Epithelial cell of proximal tubule (primary cell): ENCODE measurements at regions not wholly inside any gene's neighbourhood (a gene's known extent, or its start where the extent isn't known, plus 50 kb on each side); places are given as distances from the start of the nearest gene placed in this dataset.

Source experiments
- DNase-seq: peaks from one replicate; pipeline ENCODE4 v3.0.0-alpha.2; 2011; ENCODE audit warnings: low read depth
- H3K4me3 ChIP-seq: 2 replicates; pipeline ENCODE4 v1.5.1; 2011; ENCODE audit warnings: low read depth, mild to moderate bottlenecking, low read length
- TF ChIP-seq, protein P1 (sequence below): conservative IDR thresholded peaks from 2 replicates; pipeline ENCODE4 v1.5.1; 2012; ENCODE audit warnings: low read depth, mild to moderate bottlenecking, low read length

DNA sequence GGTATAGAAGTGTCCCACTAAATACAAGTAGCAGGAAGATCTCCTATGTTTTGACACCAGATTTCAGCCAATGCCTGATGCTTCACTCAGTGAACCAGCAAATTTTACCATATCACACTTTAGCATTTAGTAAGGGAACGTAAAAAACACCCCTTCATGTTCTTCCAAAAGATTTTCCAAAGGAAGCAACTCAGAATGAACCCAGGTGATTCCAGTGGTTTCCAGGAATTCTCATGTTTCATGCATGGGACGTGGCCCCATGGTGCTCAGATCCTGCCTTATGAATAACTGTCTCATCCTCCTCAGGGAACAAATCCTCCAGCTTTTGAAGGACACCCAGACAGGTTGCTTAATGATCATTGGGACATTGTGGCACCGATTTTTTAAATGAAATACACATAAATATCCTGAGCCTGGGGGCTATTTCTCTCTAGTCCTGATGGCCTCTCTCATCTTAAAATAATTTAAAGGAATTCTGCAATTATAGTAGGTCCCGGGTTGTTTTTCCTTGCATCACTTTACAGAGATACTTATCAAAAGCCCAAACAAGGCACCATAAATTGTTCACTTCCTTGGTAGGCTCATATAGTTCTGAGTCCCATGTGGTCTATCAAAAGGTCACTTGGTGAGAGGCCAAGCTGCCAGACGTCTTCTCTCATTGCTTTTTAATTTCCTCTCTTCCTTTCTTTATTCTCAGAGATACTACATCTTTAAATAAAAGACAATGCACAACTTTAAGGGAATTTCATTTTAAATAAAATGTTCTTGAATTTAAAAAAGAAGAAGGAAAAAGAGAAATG, 261.0 kb downstream of the ZNF516 start:
- H3K4me3 ChIP-seq: no peak overlapping the region
- DNase-seq: no peak
- TF ChIP-seq, protein P1, sequence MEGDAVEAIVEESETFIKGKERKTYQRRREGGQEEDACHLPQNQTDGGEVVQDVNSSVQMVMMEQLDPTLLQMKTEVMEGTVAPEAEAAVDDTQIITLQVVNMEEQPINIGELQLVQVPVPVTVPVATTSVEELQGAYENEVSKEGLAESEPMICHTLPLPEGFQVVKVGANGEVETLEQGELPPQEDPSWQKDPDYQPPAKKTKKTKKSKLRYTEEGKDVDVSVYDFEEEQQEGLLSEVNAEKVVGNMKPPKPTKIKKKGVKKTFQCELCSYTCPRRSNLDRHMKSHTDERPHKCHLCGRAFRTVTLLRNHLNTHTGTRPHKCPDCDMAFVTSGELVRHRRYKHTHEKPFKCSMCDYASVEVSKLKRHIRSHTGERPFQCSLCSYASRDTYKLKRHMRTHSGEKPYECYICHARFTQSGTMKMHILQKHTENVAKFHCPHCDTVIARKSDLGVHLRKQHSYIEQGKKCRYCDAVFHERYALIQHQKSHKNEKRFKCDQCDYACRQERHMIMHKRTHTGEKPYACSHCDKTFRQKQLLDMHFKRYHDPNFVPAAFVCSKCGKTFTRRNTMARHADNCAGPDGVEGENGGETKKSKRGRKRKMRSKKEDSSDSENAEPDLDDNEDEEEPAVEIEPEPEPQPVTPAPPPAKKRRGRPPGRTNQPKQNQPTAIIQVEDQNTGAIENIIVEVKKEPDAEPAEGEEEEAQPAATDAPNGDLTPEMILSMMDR: no peak

- TF ChIP-seq, protein P1: no peak
- no peak overlapping the region for H3K4me3 ChIP-seq
- no peak for DNase-seq
Measured at GRCh38 chr18:76233406-76233805, 261.6 kb downstream of the ZNF516 start.

DNA sequence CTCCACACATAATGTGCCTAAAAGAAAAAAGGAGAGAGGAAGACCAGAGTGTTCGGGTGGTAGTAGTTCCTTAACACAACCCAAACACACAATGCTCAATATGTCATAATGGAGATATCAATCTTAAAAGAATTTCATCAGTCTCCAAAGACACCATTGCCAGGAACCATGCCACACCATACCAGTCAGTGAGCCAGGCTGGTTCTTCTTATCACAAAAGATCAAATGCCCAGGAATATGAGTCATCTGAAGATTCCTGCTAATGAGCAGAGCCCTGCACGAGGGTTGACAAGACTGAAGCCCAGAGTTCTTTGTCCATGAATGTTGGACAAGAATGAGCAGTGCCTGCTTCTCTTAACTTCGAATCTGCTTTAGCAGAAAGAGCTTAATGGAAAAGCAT, 262.3 kb downstream of the ZNF516 start:
- no peak for DNase-seq
- TF ChIP-seq, protein P1: no peak
- no peak overlapping the region for H3K4me3 ChIP-seq

DNA sequence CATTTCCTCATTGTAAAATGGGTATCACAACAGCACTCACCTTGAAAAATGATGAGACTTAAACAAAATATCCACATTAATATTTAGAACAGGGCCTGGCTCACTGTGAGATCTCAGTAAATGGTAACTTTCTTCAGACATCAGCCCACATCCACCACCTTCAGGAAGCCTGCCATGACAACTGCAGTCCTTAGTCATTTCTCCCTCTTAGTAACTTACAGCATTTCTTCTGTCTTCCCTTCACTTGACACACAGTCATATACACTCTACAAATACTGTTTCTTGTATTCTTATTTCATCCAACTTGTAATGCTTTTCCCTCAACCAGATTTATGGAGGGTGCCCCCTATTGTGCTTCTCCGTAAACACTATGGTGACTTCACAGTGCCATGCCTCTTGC, 263.0 kb downstream of the ZNF516 start:
- TF ChIP-seq, protein P1: no peak
- no peak for DNase-seq
- H3K4me3 ChIP-seq: no peak overlapping the region

GRCh38 chr18:76231402-76231801, 263.6 kb downstream of the ZNF516 start:
- H3K4me3 ChIP-seq: no peak overlapping the region
- TF ChIP-seq, protein P1: no peak
- no peak for DNase-seq

- no peak overlapping the region for H3K4me3 ChIP-seq
- no peak for DNase-seq
- TF ChIP-seq, protein P1: no peak
Measured at GRCh38 chr18:76230791-76231190, 264.3 kb downstream of the ZNF516 start.

- TF ChIP-seq, protein P1: no peak
- no peak overlapping the region for H3K4me3 ChIP-seq
- DNase-seq: no peak
Measured at GRCh38 chr18:76228716-76229115, 266.3 kb downstream of the ZNF516 start.
